Colon (tissue), 2 donors: ENCODE measurements at regions not wholly inside any gene's neighbourhood (a gene's known extent, or its start where the extent isn't known, plus 50 kb on each side); places are given as distances from the start of the nearest gene placed in this dataset.
"Not testable (repeated sequence)": the region's sequence is repeated elsewhere in the genome, so short reads cannot be mapped to it uniquely, and the experiment has no call there.

Experiments used
- FAIRE-seq: peaks from 2 replicates; lab custom pipeline; 2012; peaks lifted over from hg19 to GRCh38; lab: Jason Lieb, UNC
- donor health status: control.
- donor health status: control.

DNA sequence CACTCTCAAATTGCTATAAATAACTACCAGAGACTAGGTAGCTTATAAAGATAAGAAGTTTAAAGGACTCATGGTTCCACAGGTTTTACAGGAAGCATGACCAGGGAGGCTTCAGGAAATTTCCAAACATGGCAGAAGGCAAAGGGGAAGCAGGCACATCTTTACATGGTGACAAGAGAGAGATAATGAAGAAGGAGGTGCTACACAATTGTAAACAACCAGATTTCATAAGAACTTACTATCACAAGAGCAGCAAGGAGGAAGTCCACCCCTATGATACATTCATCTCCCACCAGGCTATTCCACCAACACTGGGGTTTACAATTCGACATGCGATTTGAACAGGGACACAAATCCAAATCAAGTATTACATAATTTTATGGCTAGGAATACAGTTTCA lies 257.7 kb downstream of the BTG1 start:
- FAIRE-seq: no peak

DNA sequence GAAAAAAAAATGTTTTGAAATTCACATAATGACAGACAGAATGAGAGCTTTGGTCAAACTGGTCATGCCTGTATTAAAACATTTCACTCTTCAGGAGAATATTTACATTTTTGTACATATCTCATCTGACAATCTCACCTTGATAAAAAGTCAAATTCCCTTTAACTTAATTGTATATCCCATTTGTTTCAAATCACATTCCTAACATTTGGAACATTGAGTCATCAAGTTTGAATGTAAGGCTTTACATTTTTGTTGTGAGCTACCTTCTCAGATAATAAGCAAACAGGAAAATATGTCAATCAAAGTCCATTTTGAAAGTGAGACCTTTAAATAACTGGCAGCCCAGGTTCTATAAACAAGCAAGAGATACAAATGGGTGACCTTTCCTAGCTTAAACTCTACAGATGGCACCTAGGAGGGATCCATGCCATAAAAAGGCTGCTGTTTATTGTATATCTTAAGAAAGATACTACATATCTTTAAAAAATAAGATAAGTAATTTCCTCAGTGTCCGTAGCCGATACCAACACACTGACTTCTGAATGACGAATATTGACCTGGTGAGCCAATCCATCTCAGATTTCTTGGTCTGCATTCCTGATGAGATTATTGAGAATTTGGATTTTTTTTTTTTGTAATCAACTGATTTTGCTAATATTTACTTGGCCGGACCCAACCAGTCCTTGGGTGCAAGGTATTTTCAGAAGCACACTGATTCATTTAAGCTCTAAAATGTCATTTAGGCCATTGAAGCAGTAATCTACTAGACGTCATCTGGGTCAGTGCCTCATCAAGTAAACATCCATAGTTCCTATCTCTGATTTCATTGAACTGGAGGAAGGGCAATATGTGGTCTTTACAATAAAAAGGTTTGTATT lies 259.6 kb downstream of the BTG1 start:
- FAIRE-seq: no peak

DNA sequence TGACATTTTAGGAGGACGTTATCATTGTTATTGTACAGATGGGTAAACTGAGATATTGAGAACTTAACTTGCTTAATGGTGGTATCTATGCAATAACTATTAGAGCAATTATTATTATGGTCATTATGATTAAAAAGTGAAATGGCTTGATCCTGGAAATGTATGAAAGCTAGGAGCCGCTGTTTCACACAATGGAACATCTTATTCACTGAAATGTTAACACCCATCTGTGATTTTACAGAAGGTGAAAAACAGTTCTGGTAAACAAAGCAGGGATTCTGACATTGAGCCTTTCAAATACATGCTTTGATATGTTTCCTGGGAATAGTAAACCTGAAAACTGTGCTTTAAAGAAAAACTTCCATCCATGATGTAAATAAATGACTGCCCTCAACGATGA lies 261.4 kb downstream of the BTG1 start:
- FAIRE-seq: no peak

DNA sequence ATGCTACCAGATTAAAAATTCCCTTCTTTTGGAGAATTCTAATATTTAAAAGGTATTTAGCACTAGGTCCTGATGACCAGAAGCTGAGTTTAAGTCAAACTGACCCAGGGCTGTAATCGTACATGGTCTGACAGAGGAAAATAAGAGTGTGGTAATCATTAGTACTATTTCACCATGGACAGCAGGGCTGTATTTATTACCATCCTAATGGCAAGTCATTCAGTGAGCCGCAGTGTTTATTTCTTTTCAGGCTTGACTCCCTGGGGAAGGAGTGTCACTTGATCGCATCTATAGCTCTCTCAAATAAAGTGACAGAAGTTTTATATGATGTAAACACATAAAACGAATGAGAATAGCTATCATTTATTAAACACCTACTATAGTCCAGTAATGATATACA lies 261.8 kb downstream of the BTG1 start:
- no peak for FAIRE-seq

DNA sequence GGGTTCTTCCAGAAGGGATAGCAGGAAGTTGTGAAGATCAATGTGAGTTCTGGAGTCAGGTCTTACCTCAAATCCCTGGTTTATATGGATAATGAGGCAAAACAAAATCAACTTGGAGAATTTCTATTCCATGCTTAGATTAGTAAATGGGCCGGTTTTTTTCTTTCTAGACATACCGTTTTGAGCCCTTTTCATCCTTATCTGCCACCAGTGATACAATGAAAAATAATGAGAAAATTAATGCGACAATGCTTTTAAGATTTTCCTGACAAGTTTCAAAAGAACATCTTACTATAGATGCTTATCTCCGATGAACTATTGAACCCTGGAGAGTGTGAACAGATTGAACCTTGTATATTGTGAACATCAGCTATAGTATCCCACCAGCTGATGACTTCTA lies 262.7 kb downstream of the BTG1 start:
- FAIRE-seq: no peak

DNA sequence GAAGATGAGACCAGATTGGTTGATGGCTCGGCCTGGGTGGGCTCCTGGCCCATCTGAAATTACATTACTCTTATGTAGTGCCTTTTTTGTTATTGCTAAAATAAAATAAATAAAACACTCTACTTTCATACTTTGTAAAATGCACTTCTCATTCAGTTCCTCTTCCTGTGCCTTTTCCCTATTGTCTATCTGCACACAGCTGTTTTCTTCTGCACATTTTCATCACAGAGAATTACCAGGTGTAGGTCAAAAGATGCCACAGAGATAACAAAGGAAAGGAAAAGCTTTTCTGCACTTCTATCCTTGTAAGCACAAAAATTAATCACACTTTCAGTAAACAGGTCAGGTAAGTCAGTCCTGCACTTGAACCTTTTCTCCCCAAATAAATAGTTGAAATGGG lies 265.1 kb downstream of the BTG1 start:
- no peak for FAIRE-seq

DNA sequence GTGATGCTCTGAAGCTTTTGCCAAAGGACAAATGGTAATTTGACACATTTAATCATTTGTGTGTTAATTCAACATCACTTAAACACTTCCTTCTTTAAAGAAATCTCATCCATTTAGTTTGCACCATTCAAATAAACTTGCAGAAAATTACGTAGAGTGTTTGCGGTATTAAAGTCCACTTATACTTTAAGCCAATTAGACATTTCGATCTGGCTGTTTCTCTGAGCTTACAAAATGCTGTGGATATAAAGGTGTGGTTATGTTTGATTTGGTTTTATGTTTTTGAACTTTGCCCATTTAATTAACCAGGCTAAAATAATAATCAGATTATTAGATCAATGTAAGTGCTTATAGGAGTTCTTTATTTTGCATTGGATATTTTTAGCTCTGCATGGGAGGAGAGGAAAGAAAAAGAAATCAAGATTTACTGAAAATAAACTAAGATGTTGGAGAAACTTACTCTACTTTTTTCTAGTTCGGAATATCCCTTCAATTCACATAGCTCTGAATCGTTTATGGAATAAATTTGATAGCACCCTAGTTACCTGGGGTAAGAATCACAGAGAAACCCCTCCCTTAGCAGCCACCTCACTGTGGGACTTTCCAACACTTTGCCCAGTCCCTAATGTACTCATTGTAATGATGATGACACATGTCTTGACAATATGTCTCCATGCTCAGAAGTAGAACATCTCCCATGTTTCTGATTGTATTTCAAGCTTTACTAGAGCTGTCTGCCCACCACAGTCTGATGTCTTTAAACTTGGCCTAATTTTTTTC lies 268.0 kb downstream of the BTG1 start:
- FAIRE-seq: peak; percentile 90

DNA sequence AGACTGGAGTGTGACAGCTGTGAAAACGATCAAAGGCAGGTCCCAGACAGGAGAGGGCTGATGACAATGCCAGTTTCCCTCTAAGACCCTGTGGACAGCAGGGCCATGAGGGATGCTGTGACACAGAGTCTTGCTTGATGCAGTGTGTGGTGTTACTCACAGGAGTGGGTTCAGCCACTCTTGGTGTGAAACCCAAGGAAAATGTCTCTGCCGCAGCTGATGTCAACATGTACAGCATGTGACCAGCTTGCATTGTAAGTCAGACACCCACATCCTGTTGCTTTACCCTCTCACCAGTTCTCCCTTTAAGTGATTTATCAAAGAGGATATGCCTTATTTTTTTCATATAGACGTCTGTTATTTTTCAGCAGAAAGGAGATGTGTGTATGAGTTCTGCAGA lies 268.6 kb downstream of the BTG1 start:
- FAIRE-seq: no peak

DNA sequence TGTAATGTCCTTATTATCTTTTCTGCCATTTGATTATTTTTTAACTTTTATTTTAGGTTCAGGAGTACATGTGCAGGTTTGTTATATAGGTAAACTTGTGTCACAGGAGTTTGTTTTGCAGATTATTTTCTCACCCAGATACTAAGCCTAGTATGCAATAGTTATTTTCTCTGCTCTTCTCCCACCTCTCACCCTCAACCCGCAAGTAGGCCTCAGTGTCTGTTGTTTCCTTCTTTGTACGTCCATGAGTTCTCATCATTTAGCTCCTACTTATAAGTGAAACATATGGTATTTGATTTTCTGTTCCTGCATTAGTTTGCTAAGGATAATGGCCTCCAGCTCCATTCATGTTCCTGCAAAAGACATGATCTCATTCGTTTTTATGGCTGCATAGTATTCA lies 270.0 kb downstream of the BTG1 start:
- not testable (repeated sequence) for FAIRE-seq

DNA sequence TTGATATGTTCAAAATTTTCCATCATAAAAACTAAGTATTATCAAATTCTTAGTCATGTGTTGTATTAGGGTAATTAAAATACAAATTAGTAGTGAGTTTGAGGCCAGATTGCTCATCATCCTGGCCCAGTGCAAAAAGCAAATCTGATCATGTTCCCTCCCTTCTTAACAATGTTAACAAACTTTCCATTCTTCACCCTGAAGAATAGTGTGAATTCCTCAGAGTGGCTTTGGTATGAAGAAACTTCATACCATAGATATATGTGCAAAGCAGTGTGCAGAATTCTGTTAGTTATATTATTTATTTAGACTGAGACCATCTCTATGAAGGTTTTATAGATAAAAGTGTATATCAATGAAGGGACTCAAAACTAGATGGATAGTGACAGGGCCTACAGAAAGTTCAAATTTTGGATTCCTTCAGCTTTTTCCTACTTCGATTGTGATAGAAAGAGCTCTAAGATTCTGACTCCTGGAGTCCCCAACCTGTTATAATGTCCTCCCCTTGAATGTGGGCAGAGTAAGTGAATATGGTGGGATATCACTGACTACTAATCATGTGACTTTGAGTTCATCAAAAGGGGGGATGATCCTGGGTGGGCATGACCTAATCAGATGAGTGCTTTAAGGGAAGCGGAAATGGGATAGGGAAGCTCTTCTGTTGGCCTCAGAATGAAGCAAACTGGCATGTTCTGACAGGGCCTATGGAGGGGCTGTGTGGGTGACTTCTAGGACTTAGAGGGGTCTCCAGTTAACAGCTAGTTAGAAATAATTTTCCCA lies 271.4 kb downstream of the BTG1 start:
- FAIRE-seq: no peak

DNA sequence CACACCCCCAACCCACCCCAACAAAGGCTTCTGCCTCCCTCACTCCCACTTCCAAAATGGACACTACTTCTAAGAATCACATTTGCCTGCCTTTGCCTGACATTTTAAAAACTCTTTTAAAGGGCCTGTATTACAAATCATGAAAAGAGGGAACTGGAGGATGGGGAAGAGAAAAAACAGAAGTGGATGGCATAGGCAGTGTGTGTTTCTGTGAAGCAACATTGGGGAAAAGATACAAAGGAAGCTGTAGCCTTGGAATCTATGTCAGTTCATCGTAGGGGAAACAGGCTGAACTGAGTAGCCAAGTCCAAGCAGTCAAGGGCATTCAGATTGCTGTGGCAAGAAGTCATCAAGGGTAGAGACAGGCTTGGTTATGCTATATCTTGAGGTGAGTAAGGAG lies 273.9 kb downstream of the BTG1 start:
- FAIRE-seq: no peak

DNA sequence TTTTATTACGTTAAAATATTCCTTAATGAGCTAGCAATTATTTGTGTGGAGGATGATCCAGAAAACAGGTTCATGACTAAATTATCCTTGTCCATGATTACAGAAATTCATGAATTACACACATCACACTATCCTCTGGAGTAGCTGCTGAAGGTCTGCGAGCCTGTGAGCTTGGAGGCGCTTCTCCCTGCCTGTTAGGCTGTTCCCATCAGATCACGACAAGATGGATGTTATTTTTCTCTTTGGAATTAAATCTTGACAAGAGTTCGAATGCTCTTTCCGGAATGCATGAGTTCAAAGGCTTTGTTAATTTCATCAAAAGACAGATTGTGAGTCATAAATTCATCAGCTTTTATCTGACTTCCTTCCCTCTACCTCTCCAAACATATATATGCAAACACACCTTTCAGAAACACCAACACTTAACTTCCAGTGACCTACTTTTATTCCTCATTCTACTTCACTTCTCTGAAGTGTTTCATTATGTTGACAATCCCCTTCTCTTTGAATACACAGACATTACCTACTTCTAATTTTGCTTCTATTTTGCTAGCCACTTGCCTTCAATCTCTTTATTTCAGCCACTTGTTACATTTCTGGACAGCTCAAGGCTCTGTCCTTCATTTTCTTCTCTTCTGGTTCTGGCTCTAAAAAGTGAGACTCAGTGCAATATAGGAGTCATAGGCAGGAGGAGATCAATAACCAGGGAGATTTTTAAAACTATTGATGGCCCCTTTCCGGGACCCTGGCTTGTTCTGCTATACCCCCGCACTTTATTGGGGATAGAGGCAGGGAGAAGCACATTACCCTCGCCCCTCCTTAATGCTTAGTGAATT lies 274.6 kb downstream of the BTG1 start:
- FAIRE-seq: no peak

DNA sequence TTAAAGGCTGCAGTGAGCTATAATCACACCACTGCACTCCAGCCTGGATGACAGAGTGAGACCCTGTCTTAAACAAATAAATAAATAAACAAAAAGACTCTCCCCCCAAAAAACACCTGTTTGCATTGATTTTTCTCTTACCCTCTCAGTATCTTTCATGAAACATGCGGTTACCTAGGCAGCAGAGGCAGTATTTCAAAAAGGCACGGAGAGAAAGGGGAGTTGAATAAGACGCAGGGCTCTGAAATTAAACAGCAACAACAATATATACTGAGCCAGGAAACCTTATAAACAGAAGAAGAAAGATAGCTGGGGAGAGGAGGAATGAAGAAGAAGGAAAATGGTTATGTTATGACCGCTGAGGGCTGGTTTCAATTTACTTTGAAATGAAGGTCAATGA lies 277.6 kb downstream of the BTG1 start:
- FAIRE-seq: no peak

DNA sequence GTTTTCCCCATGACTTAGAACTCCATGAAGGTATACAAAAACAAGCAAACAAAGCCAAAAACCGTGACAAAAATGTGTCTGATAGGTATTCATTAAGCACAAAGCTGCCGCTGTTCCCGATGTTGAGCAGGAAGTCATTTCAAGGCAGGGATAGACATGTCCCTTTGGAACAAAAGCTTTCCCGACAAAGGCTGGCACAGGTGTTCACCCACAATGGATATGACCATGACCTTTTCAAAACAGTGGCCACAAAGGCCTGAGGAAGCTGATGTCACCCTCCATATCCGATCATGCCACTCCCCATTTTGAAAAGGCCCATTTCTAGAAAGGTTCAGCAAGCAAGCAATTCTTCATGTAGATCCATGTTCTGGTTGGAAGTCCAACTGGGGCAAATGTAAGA lies 279.1 kb downstream of the BTG1 start:
- no peak for FAIRE-seq

DNA sequence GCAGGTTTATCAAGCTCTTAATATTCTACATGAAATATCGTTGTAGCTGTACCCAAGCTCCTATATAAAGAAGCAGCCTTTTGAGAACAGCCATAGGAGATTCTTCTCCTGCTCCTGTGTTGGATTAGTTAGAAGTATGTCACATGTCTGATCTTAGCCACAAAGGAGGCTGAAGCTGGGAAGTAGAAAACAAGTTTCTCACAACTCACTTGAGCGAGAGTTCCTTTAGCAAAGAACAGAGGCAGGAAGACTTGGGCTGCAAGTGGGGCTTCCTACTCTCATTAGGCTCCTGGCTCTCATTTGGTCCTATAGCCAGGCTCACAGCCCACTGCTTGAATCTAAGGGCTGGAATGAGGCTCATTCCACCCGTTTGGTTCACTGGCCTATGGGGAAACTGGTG lies 281.9 kb downstream of the BTG1 start:
- no peak for FAIRE-seq

DNA sequence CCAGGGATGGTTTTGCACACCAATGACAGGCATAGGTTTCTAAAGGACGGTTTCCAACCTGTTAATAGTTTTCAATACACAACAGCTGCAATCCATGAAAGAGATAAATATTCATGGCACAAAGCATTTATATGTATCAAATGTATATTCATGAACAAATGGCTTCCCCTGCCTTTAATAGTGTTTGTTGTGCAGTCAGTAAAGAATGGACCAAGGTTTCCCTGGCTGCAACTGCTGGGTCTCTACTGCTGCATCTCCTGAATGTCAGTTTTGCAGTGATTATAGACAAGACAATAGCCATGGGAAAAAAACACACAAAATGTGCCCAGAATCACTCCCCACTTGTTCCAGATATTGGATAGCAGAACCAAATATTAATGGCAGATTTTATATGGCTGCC lies 284.1 kb downstream of the BTG1 start:
- no peak for FAIRE-seq

DNA sequence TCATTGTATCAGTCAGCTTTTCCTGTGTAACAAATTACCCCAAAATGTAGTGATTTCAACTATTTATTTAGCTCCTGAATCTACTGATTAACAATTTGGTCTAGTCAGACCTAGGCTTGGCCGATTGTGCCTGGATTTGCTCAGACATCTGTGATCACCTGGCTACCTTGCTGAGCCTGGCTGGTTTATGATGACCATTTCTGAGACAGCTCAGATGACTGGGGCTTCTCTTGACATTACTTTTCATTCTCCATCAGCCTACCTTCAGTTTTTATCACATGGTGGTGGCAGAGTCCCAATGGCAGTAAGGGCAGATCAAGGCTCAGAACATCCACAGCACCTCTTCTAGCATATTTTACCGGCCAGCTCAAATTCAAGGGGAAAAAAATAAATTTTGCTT lies 286.3 kb downstream of the BTG1 start:
- FAIRE-seq: no peak

DNA sequence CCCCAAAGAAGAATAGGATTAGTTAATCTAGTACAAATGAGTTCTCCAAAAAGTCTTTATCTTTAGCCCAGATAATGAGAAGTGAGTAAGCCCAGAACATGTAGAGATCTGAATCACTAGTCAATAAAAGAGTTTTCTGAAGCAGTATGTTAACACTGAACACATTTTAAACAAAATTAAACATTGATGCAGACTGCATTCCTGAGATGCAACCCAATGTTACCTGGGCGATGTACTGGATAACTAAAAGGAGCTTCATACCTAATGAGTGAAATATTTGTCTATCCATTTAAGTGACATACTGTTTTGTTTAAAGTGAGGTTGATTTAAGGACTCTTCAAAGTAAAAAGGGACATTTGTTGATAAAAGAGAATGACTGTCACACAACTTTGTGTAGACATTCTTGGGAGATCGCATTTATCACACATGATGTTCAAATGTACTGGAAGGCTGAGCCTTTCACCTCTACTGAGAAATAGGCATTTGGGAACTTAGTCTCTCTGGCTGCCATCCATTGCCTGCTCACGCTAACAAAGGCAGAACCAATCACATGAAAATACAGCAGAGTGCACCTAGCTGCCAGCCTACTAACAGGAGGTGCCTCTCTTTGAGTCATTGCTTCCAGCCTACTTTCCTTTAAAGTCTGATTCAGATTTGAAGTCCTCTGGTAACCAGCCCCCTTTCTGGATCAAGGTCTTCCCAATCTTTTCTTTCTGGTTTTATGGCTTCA lies 287.7 kb downstream of the BTG1 start:
- no peak for FAIRE-seq

DNA sequence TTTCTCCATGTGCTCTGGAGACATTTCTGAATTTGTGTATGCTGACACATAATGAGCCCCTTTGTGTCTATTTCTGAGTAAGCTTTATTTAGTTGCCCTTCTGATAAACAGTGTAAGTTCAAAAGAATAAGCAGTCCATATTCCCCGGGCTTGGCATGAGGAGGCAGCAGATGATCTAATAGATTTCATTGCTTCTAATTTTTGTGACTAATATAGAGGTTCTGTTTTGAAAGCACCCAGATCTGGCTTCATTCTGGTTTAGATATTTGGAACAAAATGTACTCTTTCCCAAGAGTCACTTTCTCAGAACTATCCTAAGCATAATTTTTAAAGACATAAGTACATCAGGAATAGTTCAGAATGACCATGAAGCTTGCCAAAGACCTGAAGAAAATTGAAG lies 290.9 kb downstream of the BTG1 start:
- no peak for FAIRE-seq

DNA sequence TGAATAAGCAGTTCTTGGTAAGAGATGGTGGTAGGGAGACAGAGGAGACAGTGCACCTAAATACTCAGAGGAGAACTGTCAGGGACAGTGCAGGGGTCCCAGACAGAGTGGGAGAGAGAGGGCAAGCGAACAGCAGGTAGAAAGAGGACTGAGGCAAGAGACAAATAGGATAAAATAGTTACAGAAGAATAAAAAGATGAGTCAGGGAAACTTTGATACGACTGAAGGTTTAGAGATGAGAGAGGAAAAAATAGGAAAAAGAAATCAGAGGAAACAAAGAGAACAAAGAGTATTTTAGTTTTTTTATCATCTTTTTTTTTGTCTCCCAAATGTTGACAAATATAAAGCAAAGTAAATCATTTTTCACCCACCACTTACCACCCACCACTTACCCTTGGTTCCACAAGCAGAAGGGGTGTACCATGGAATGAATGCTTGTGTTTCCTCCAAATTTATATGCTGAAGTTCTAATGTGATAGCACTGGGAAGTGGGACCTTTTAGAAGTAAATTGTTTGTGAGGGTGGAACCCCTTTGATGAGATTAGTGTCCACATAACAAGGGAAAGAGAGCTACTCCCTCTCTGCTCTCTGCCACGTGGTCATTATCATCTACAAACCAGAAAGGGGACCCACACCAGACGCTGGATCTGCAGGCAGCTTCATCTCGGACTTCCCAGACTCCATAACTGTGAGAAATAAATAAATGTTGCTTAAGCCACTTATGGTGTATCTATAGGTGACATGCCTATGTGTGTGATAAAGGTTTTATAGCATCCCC lies 292.1 kb downstream of the BTG1 start:
- FAIRE-seq: no peak
